ENCODE measurements at regions not wholly inside any gene's neighbourhood (a gene's known extent, or its start where the extent isn't known, plus 50 kb on each side); places are given as distances from the start of the nearest gene placed in this dataset.

DNA sequence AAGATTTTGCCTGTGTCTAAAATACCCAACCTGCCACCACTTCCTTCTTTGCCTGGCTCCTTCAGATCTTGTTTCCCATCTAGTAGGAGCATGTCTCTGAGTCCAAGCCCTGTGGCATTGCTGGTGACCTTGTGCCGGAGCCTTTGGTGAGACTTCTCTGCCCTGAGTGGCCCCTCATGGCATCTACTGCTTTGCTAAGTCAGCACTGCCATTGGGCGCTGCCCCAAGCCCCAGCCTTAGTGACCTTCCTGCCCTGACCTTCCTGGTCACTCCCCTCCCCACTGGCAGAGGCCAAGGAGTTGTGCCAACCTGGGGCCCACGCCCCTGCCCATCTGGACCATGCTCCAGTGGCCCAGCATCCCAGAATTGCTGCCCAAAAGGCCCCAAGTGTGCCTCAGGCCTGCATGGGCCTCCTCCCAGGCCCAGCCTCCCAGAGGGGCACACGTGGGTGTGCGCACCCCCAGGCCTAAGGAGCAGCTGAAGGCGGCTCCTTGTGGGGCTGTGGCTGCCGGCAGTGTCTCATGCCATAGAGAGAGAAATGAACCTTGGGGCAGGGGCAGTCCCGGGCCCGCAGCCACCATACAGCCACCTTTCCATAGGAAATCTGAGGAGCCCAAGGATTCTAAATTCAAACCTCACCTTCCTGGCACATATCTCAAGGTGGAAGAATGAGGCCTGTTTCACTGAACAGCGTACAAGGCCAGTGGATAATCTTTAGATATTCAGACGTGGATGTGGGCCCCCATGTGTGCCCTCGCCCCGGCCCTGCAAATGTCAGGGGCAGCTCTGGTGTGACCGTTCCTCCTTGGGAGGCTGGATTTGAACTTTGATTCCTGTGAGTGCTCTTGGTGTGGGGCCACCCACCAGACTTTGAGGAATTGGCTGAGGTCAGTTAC, 100.2 kb upstream of the SLC66A3 start:
- TF ChIP-seq POLR2A (IDR thresholded peaks at IDR 0.05; ENCODE audit: low read depth, low read length): no peak
- no peak for TF ChIP-seq TAF1 (IDR thresholded peaks at IDR 0.05; ENCODE audit: low read depth, low read length)
